ENCODE measurements at regions not wholly inside any gene's neighbourhood (a gene's known extent, or its start where the extent isn't known, plus 50 kb on each side); places are given as distances from the start of the nearest gene placed in this dataset.

GRCh38 chr19:31908080-31908479 is 437.3 kb upstream of the ZNF507 start:
- Histone ChIP-seq H3K27me3 (no peaks in the 10 kb centered on the region), H3K4me3 (no peak overlapping the region), H3K27ac (replicated peaks in 1 of 4) (no peak overlapping the region), H3K9me3 (no peaks in the 10 kb centered on the region), H3K36me3 (no peaks in the 10 kb centered on the region), H3K4me1 (peaks cover 0 to 12% (median 5%) of the 10 kb centered on the region in 4 donors)
- peak; percentile 19 for DNase-seq (ENCODE audit: extremely low spot score)
- 74% methylated on average over 3 of the region's 3 CpGs for WGBS
- intact Hi-C loops (cut with DNase I): no loop called here
- no peak for TF ChIP-seq POLR2AphosphoS5 (IDR thresholded peaks at IDR 0.05)
- no peak for TF ChIP-seq POLR2A (IDR thresholded peaks at IDR 0.05; ENCODE audit: low read depth)
- no peak for TF ChIP-seq EP300 (IDR thresholded peaks at IDR 0.05)
- no peak for TF ChIP-seq CTCF (IDR thresholded peaks at IDR 0.05)

GRCh38 chr19:31908496-31909225 is 436.7 kb upstream of the ZNF507 start:
- intact Hi-C loops (cut with DNase I): no loop called here
- Histone ChIP-seq H3K36me3 (no peaks in the 10 kb centered on the region), H3K27me3 (no peaks in the 10 kb centered on the region), H3K4me1 (peaks cover 0 to 12% (median 5%) of the 10 kb centered on the region in 4 donors), H3K27ac (replicated peaks in 1 of 4) (no peak overlapping the region), H3K9me3 (no peaks in the 10 kb centered on the region), H3K4me3 (no peak overlapping the region)
- WGBS: 81% methylated on average over 5 of the region's 10 CpGs
- peak; percentile 89 for DNase-seq (ENCODE audit: extremely low spot score)
- TF ChIP-seq EP300 (IDR thresholded peaks at IDR 0.05) (no peak), CTCF (IDR thresholded peaks at IDR 0.05) (no peak), POLR2A (IDR thresholded peaks at IDR 0.05; ENCODE audit: low read depth) (no peak), POLR2AphosphoS5 (IDR thresholded peaks at IDR 0.05) (no peak)

GRCh38 chr19:31910224-31910623 is 435.2 kb upstream of the ZNF507 start:
- 75% methylated on average over 6 of the region's 6 CpGs for WGBS
- peak; percentile 86 for DNase-seq (ENCODE audit: extremely low spot score)
- Histone ChIP-seq H3K9me3 (no peaks in the 10 kb centered on the region), H3K27me3 (no peaks in the 10 kb centered on the region), H3K4me3 (no peak overlapping the region), H3K4me1 (peaks cover 0 to 12% (median 5%) of the 10 kb centered on the region in 4 donors), H3K27ac (replicated peaks in 1 of 4) (no peak overlapping the region), H3K36me3 (no peaks in the 10 kb centered on the region)
- intact Hi-C loops (cut with DNase I): no loop called here
- no peak for TF ChIP-seq CTCF (IDR thresholded peaks at IDR 0.05)
- TF ChIP-seq EP300 (IDR thresholded peaks at IDR 0.05): no peak
- TF ChIP-seq POLR2AphosphoS5 (IDR thresholded peaks at IDR 0.05): no peak
- TF ChIP-seq POLR2A (IDR thresholded peaks at IDR 0.05; ENCODE audit: low read depth): no peak

GRCh38 chr19:31911577-31911976 is 433.8 kb upstream of the ZNF507 start:
- DNase-seq (ENCODE audit: extremely low spot score): no peak
- peaks cover 0 to 8% (median 4%) of the 10 kb centered on the region in 4 donors for H3K4me1 ChIP-seq
- H3K36me3 ChIP-seq: no peaks in the 10 kb centered on the region
- H3K27me3 ChIP-seq: no peaks in the 10 kb centered on the region
- H3K9me3 ChIP-seq: no peaks in the 10 kb centered on the region
- TF ChIP-seq CTCF (IDR thresholded peaks at IDR 0.05) (no peak), POLR2A (IDR thresholded peaks at IDR 0.05; ENCODE audit: low read depth) (no peak), EP300 (IDR thresholded peaks at IDR 0.05) (no peak), POLR2AphosphoS5 (IDR thresholded peaks at IDR 0.05) (no peak)
- H3K27ac ChIP-seq (replicated peaks in 1 of 4): no peak overlapping the region
- H3K4me3 ChIP-seq: no peak overlapping the region
- intact Hi-C loops (cut with DNase I): no loop called here
- WGBS: 88% methylated on average over 6 of the region's 6 CpGs

Data from esophagus muscularis mucosa (tissue), 4 donors.